ENCODE measurements at regions not wholly inside any gene's neighbourhood (a gene's known extent, or its start where the extent isn't known, plus 50 kb on each side); places are given as distances from the start of the nearest gene placed in this dataset.

DNA sequence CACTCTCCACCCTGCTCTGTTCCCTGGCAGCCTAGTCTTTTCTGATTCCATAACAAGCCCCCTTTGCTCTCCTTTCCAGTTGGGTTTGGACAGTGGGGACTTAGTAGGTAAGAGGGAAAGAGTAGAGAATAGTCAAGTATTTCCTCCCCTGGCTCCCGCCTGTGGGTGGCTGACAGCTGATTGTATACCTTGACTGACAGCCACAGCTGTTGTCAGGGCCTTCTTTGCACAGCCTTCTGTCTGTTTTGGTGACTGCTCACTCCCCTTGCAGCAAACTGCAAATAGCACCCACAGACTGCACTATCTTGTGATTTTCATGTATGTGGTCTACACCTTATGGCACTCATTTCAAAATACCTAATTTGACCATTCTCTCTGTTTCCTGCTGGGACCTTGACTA is 486.3 kb downstream of the ACTR3B start:
- TF ChIP-seq, protein P1, sequence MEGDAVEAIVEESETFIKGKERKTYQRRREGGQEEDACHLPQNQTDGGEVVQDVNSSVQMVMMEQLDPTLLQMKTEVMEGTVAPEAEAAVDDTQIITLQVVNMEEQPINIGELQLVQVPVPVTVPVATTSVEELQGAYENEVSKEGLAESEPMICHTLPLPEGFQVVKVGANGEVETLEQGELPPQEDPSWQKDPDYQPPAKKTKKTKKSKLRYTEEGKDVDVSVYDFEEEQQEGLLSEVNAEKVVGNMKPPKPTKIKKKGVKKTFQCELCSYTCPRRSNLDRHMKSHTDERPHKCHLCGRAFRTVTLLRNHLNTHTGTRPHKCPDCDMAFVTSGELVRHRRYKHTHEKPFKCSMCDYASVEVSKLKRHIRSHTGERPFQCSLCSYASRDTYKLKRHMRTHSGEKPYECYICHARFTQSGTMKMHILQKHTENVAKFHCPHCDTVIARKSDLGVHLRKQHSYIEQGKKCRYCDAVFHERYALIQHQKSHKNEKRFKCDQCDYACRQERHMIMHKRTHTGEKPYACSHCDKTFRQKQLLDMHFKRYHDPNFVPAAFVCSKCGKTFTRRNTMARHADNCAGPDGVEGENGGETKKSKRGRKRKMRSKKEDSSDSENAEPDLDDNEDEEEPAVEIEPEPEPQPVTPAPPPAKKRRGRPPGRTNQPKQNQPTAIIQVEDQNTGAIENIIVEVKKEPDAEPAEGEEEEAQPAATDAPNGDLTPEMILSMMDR (IDR thresholded peaks at IDR 0.05): no peak
- no peak for TF ChIP-seq POLR2A (IDR thresholded peaks at IDR 0.05)
